Suppressor macrophage (primary cell): ENCODE measurements at regions not wholly inside any gene's neighbourhood (a gene's known extent, or its start where the extent isn't known, plus 50 kb on each side); places are given as distances from the start of the nearest gene placed in this dataset.
"Not testable (repeated sequence)": the region's sequence is repeated elsewhere in the genome, so short reads cannot be mapped to it uniquely, and the experiment has no call there.

Experiments used
- DNase-seq, 4 experiments: peaks; one replicate each; pipeline ENCODE4 v3.0.0-alpha.2; 2020 to 2022

- no peak for DNase-seq
Measured at GRCh38 chr11:129731316-129731715, 84.3 kb upstream of the TMEM45B start.

DNA sequence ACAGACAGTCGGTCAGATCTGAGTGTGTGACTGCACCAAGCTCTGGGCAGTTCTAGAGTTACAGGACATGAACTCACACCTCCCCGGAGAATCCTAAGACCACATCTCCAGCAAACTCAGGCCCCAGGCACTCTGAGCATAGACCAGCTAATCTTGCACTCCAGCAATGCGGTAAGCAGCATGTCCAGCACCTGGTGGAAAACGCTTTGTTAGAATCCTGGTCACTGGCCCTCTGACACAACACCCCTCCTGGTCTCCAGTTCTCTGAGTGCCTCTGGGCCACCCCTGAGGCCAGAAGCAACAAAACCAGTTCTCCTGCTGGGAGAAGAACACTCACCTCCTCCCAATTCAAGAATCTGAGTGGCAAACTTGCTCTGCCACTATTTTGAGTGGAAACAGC, 82.7 kb upstream of the TMEM45B start:
- DNase-seq: no peak

DNA sequence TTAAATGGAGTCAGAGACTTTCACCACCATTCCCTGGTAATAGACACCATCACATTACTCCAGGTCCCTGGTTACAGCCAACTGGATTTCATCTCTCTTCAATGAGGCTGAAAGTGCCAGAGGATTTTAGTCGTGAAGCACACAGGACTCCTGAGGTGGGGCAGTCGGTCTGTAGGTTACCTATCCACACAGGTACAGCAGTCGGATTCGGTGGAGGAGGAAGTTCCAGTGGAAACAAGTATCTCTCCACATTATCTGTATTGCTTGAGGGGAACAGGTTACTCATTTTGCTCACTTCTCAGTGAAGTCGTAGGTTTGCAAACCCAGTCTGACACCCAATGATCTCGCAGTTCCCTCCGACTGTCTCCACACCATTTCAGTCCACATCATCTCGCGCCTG, 82.3 kb upstream of the TMEM45B start:
- no peak for DNase-seq

- DNase-seq: no peak
Measured at GRCh38 chr11:129733981-129734380, 81.7 kb upstream of the TMEM45B start.

DNA sequence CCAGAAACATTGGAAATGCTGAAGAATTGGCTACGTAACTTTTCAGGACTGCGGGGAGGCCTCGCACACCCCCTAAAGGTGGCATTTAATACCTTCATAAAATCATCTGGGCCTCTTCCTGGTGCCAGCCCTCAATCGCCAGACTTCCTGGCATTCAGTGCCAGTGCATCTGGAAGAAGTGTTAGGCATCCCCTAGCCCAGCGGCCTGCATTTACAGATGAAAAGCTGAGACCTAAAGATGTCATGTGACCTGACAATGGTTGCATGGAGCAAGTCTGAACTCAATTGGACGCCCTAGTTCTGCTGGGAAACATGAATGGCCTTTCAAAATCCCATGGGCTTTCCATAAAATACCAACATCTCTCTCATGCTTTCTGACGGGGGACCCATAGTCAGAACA, 81.0 kb upstream of the TMEM45B start:
- no peak for DNase-seq

DNA sequence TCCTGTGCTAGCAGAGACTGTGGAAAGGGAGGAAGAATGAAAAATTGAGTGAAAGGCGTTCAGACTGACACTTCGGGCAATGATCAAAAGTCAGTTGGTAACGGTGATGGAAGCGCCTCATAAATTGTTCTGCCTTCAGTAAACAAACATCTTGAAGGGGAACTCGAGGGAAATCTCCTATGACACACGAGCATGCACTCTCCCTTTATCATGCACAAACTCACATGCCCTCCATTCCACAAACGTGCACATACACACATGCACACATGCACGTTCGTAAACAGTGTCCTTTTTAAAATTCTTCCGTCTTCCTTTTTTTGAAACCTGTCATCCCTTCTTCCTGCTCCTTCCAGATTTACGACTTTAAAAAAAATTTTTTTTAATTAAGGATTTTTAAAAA, 77.8 kb upstream of the TMEM45B start:
- no peak for DNase-seq

DNA sequence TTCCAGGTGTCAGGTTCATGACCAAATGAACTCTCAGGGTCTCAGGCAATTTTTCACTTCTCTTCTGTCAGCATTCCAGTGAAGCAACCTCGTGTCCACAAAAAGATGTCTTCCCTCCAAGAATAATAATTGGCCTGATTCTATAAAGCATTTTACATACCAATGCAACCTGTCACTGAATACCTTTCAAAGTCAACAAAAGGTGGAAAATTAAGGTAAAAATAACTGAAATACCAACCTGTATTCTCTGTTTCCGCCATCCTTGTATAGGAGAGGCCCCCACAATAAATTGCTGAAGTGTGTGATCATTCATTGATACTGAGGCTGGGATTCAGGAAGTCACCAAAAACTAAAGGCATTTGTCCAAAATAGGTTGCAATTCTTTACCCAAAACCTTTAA, 77.4 kb upstream of the TMEM45B start:
- no peak for DNase-seq

- no peak for DNase-seq
Measured at GRCh38 chr11:129739339-129739738, 76.3 kb upstream of the TMEM45B start.

- no peak for DNase-seq
Measured at GRCh38 chr11:129740125-129740719, 75.4 kb upstream of the TMEM45B start.

- no peak for DNase-seq
Measured at GRCh38 chr11:129743112-129743815, 72.4 kb upstream of the TMEM45B start.

GRCh38 chr11:129747071-129747470, 68.6 kb upstream of the TMEM45B start:
- no peak for DNase-seq

DNA sequence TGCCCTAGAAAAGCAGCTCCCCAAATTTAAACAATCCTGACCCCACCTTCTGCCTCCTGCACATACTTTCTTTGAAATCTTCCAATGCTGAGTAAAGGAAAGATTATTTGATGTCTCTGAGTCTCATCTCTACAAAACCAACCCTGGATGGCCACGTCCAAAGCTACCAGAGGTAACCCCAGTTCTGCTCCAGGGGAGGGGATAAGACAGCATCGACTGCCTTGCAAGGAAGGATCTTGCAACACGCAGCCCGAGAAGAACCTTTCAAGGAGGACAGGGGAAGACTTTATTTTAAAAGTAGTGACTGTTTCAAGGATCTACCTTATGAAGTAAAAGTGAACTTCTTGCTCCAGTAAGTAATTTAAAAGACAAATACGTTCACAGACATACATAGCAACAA, 66.5 kb upstream of the TMEM45B start:
- no peak for DNase-seq

DNA sequence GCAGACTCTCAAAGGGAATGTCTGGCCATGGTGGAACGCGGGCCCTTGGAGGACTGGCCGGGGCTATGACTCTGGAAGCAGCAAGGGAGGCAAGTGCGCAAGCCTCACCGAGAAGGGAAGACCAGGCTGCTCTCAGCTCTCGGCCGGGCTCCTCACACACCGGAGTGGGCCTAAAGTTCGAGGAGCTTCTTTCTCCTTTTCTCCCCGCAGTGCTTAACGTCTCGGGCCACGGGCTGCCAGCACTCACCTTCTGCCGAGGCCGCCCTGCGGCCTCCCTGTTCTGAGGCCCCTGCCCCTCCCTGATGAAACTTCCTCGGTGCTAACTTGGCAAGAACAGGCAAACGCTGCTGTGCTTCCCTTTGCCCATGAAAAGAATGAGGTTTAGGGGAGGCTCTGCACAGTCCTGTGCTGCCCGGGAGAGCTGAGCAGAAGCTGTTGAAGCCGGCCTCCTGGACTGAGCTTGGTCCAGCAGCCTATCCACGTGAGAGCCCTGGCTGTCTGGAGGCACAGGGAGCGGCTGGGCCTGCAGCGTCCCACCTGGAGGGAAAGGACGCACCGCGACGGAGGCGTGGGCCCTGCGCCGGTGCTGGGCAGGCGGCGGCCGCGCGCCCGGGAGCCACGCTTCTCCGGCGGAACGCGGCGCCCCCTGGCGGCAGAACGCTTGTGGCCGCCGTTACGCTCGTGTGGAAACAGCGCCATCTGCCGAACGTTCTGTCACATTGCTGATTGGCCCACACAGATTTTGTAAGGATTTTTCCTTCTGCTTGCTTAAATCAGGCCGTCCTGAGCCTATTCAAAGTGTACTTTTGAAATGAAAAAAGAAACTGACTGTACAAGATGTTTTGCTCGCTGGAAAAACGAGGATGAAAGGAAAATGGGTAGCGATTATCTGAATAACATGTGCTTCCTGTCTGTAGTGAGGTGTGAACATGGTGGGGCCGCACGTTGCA, 65.0 kb upstream of the TMEM45B start:
- DNase-seq: peak; percentile 78 to 90 (median 89)

DNA sequence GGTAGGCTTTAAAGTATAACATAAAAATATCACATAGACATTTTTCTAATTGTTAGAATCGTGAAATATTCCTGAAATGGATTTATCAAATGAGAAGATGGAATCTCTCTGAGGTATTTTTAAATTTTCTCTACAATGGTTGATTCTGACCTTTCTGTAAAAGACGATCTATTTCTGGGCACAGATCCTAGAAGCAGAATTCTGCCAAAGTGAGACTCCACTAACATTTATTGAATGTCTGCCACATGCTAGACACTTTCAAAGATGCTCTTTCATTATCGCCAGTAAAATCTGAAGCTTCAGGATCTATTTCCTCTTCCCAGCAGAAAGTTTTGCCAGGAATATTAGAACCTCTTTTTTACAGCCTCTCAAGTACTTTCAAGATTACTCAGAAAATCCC, 64.1 kb upstream of the TMEM45B start:
- DNase-seq: no peak

DNA sequence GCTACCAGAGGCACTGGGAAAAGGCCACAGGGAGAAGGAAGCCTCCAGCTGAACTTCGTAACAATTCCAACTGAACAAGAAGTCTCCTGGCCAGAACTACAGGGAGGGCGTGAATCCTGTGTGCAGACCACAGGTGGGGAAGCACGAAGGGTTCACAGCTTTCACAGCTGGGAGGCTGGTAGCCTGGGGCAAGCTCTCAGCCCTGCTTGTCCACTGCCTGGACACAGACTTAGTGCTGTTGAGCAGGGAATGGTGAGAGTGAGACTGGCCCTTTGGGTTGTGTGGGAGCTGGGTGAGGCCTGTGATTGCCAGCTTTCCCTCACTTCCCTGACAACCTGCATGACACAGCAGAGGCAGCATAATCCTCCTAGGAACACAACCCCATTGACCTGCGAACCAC, 52.1 kb upstream of the TMEM45B start:
- DNase-seq: not testable (repeated sequence)

- not testable (repeated sequence) for DNase-seq
Measured at GRCh38 chr11:129764204-129764603, 51.4 kb upstream of the TMEM45B start.
